HEK293T (cell line): ENCODE measurements at regions not wholly inside any gene's neighbourhood (a gene's known extent, or its start where the extent isn't known, plus 50 kb on each side); places are given as distances from the start of the nearest gene placed in this dataset.
"Not testable (repeated sequence)": the region's sequence is repeated elsewhere in the genome, so short reads cannot be mapped to it uniquely, and the experiment has no call there.

Experiments used
- BHLHE40 ChIP-seq: fragments of 450-650 bp; IDR thresholded peaks from 2 replicates; pipeline ENCODE4 v1.6.1; 2016; ENCODE audit warnings: mild to moderate bottlenecking, moderate library complexity, borderline replicate concordance
- CTBP1 ChIP-seq: fragments of 450-650 bp; IDR thresholded peaks from 2 replicates; pipeline ENCODE4 v1.6.1; 2016; ENCODE audit warnings: borderline replicate concordance
- FOXA1 ChIP-seq: fragments of 450-650 bp; IDR thresholded peaks from 2 replicates; pipeline ENCODE4 v1.6.1; 2016; ENCODE audit warnings: mild to moderate bottlenecking
- FOXM1 ChIP-seq: fragments of 450-650 bp; IDR thresholded peaks from 2 replicates; pipeline ENCODE4 v1.6.1; 2017; ENCODE audit warnings: mild to moderate bottlenecking, borderline replicate concordance
- L3MBTL2 ChIP-seq: fragments of 450-650 bp; conservative IDR thresholded peaks from 2 replicates; pipeline ENCODE4 v1.6.1; 2016; ENCODE audit warnings: mild to moderate bottlenecking
- SUZ12 ChIP-seq: fragments of 450-650 bp; IDR thresholded peaks from 2 replicates; pipeline ENCODE4 v1.6.1; 2016; ENCODE audit warnings: mild to moderate bottlenecking
- TARDBP ChIP-seq: fragments of 450-650 bp; IDR thresholded peaks from 2 replicates; pipeline ENCODE4 v1.6.1; 2016

- TF ChIP-seq FOXA1, FOXM1, BHLHE40, TARDBP, L3MBTL2, CTBP1, SUZ12: not testable (repeated sequence)
Measured at GRCh38 chr1:242959397-242959796, 295.7 kb downstream of the CEP170 start.
